Kidney (tissue), 13 donors: ENCODE measurements at regions not wholly inside any gene's neighbourhood (a gene's known extent, or its start where the extent isn't known, plus 50 kb on each side); places are given as distances from the start of the nearest gene placed in this dataset.

Experiments used
- DNase-seq, 5 donors: peaks; one replicate each; pipeline ENCODE4 v3.0.0-alpha.2; 2013 to 2020
- FAIRE-seq: peaks from 2 replicates; lab custom pipeline; 2012; peaks lifted over from hg19 to GRCh38; lab: Jason Lieb, UNC
- H3K27ac ChIP-seq, 2 donors: one replicate each; pipeline ENCODE4 v1.7.0; 2013; ENCODE audit warnings: low read depth in 2 of 2, low read length in 2 of 2, inconsistent platforms in 1 of 2
- H3K27me3 ChIP-seq: one replicate; pipeline ENCODE4 v1.7.1; 2013; ENCODE audit warnings: low read length, inconsistent platforms; ENCODE audit not compliant: control insufficient read depth, insufficient read depth
- H3K36me3 ChIP-seq, 3 donors: one replicate each; pipeline versions ENCODE4 v1.7.0 to v1.7.1; 2013; ENCODE audit warnings: low read length in 3 of 3, control low read depth in 1 of 3, inconsistent platforms in 1 of 3; ENCODE audit not compliant: insufficient read depth in 3 of 3, control insufficient read depth in 2 of 3
- H3K4me1 ChIP-seq, 3 donors: one replicate each; pipeline versions ENCODE4 v1.7.0 to v1.7.1; 2013; ENCODE audit warnings: low read length in 3 of 3, inconsistent platforms in 1 of 3, low read depth in 1 of 3; ENCODE audit not compliant: control insufficient read depth in 2 of 3, insufficient read depth in 2 of 3
- H3K4me3 ChIP-seq, 3 donors: one replicate each; pipeline versions ENCODE4 v1.7.0 to v1.8.1; 2013; ENCODE audit warnings: low read length in 3 of 3, control low read depth in 1 of 3, inconsistent platforms in 1 of 3
- H3K9ac ChIP-seq, 3 donors: one replicate each; pipeline versions ENCODE4 v1.7.0 to v1.7.1; 2013; ENCODE audit warnings: low read length in 3 of 3, control low read depth in 1 of 3, inconsistent platforms in 1 of 3
- H3K9me3 ChIP-seq, 3 donors: one replicate each; pipeline versions ENCODE4 v1.7.0 to v1.7.1; 2013; ENCODE audit warnings: low read length in 3 of 3, control low read depth in 1 of 3, inconsistent platforms in 1 of 3; ENCODE audit not compliant: control insufficient read depth in 2 of 3, insufficient read depth in 1 of 3
- intact Hi-C: fragments of 100-400 bp; cut with DNase I; formaldehyde crosslinking; loops from one replicate; pipeline ENCODE4 v1.11.1; 2022
- TF ChIP-seq, protein P1 (sequence below): IDR thresholded peaks from 3 replicates; pipeline ENCODE4 v1.5.1; 2012; ENCODE audit warnings: mild to moderate bottlenecking, moderate library complexity, borderline replicate concordance; ENCODE audit not compliant: insufficient read depth; ENCODE audit errors: extremely low read depth
- donor health status: control.
- donor health status: control.
- donor health status: control.
- donor health status: control.
- donor health status: control.
- donor health status: DM: yes; HTN: yes; CAD: no.
- donor health status: Normal renal cell carcinoma (clear cell type).

- no peak for DNase-seq
- intact Hi-C loops: no loop called here
- TF ChIP-seq, protein P1, sequence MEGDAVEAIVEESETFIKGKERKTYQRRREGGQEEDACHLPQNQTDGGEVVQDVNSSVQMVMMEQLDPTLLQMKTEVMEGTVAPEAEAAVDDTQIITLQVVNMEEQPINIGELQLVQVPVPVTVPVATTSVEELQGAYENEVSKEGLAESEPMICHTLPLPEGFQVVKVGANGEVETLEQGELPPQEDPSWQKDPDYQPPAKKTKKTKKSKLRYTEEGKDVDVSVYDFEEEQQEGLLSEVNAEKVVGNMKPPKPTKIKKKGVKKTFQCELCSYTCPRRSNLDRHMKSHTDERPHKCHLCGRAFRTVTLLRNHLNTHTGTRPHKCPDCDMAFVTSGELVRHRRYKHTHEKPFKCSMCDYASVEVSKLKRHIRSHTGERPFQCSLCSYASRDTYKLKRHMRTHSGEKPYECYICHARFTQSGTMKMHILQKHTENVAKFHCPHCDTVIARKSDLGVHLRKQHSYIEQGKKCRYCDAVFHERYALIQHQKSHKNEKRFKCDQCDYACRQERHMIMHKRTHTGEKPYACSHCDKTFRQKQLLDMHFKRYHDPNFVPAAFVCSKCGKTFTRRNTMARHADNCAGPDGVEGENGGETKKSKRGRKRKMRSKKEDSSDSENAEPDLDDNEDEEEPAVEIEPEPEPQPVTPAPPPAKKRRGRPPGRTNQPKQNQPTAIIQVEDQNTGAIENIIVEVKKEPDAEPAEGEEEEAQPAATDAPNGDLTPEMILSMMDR: no peak
- H3K4me1 ChIP-seq: peaks cover 0 to 3% (median 2%) of the 10 kb centered on the region in 3 donors
- H3K27me3 ChIP-seq: no peaks in the 10 kb centered on the region
- no peak overlapping the region for H3K4me3 ChIP-seq
- no peaks in the 10 kb centered on the region for H3K36me3 ChIP-seq
- H3K9ac ChIP-seq: no peak overlapping the region
- H3K9me3 ChIP-seq: no peaks in the 10 kb centered on the region
- peak overlapping the region; percentile 70 to 76 for H3K27ac ChIP-seq
- no peak for FAIRE-seq
These were observed 59.7 kb upstream of the PSEN2 start for GRCh38 chr1:226810681-226811080.

DNA sequence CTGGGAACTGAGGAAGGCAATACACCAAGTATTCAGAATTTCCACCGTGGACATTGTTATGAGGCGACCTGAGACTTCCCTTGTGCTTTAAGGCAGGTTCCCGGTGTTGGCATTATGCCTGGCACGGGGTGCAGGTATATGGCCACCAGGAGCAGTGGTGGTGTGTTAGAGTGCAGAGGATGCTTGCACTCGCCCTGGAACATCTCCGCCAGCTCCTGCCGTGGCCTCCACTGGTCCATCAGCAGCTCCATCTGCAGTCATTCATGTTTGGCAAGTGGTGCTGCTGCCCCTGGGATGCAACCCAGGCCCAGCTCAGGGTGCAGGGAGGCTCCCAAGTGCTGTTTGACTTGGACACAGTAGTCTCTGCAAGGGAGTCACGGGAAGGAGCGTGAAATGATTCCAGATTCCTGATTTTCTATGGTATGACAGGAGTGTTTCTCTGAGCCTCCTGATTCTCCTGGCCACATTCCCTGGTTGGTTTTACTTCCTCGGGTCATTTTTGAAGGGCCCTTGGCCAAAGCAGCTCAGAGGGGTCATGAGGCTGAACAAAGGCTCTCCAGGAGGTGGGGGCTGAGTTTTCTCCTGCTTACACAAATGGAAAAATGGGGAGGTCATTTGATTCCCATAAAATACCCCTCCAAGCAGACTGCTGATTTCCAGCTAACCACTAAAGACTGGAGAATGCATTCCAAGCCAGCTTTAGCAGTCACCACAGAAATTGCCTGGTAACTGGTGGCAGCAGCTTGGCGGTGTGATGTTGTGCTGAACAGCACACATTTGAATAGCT lies 60.4 kb upstream of the PSEN2 start:
- FAIRE-seq: no peak
- Histone ChIP-seq H3K36me3 (no peaks in the 10 kb centered on the region), H3K4me3 (no peak overlapping the region), H3K4me1 (peaks cover 0 to 2% (median 0%) of the 10 kb centered on the region in 3 donors), H3K27me3 (no peaks in the 10 kb centered on the region), H3K9me3 (no peaks in the 10 kb centered on the region), H3K27ac (peak overlapping the region; percentile 70 to 81), H3K9ac (peak overlapping the region in 1 of 3 donors; percentile 16)
- TF ChIP-seq, protein P1: no peak
- no peak for DNase-seq
- intact Hi-C loops: no loop called here

DNA sequence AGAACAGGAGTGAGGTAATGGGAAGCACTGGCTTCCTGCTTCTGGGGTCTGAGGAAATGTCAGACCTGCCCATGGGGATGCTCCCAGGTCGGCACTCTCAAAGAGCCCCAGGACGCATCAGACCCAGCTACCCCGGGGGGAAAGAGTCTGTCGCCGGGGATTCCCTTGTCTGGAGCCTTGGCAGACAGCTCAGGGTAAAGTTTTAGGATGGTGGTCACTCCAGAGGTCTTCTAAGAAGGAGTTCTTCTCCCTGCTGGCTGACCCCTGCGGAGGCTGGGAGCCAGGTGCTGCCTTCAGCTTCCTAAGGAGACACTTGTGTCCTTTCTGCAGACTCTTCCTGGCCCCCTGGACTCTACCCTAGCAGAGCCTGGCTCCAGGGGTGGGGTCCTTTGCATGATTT lies 61.9 kb upstream of the PSEN2 start:
- H3K9ac ChIP-seq: no peak overlapping the region
- FAIRE-seq: no peak
- no peak for DNase-seq
- no peak overlapping the region for H3K4me3 ChIP-seq
- H3K27me3 ChIP-seq: no peaks in the 10 kb centered on the region
- no peak overlapping the region for H3K27ac ChIP-seq
- intact Hi-C loops: no loop called here
- no peaks in the 10 kb centered on the region for H3K4me1 ChIP-seq
- H3K9me3 ChIP-seq: no peaks in the 10 kb centered on the region
- TF ChIP-seq, protein P1: no peak
- H3K36me3 ChIP-seq: no peaks in the 10 kb centered on the region
